ENCODE measurements at regions not wholly inside any gene's neighbourhood (a gene's known extent, or its start where the extent isn't known, plus 50 kb on each side); places are given as distances from the start of the nearest gene placed in this dataset.

GRCh38 chr4:147136310-147136709 lies 190.6 kb upstream of the TTC29 start:
- TF ChIP-seq CTCF (IDR thresholded peaks at IDR 0.05) (no peak), POLR2A (IDR thresholded peaks at IDR 0.05) (no peak)

Data from prostate gland (tissue), 2 donors.